Fibroblast of pulmonary artery (primary cell): ENCODE measurements at regions not wholly inside any gene's neighbourhood (a gene's known extent, or its start where the extent isn't known, plus 50 kb on each side); places are given as distances from the start of the nearest gene placed in this dataset.

Experiments used
- DNase-seq: peaks from one replicate; pipeline ENCODE4 v3.0.0-alpha.2; 2010; ENCODE audit warnings: low read depth
- H3K4me3 ChIP-seq: replicated peaks from 2 replicates; pipeline ENCODE4 v1.5.1; 2011; ENCODE audit warnings: low read depth, mild to moderate bottlenecking, control low read depth, low read length, moderate library complexity
- CTCF ChIP-seq: IDR thresholded peaks from 2 replicates; pipeline ENCODE4 v1.5.1; 2011; ENCODE audit warnings: mild to moderate bottlenecking, control low read depth, low read length, inconsistent platforms; ENCODE audit errors: missing control alignments

- TF ChIP-seq CTCF, result no peak
- no peak for DNase-seq
- H3K4me3 ChIP-seq, result no peak overlapping the region
Measured at GRCh38 chr2:59988341-59988740, 565.1 kb downstream of the BCL11A start.

- DNase-seq, result no peak
- TF ChIP-seq CTCF, result no peak
- H3K4me3 ChIP-seq, result no peak overlapping the region
Measured at GRCh38 chr2:59986511-59986910, 566.9 kb downstream of the BCL11A start.

- no peak overlapping the region for H3K4me3 ChIP-seq
- DNase-seq, result no peak
- no peak for TF ChIP-seq CTCF
Measured at GRCh38 chr2:59985923-59986322, 567.5 kb downstream of the BCL11A start.

- no peak for DNase-seq
- H3K4me3 ChIP-seq, result no peak overlapping the region
- TF ChIP-seq CTCF, result no peak
Measured at GRCh38 chr2:59974051-59974766, 579.2 kb downstream of the BCL11A start.

- no peak overlapping the region for H3K4me3 ChIP-seq
- no peak for TF ChIP-seq CTCF
- no peak for DNase-seq
Measured at GRCh38 chr2:59969161-59969560, 584.3 kb downstream of the BCL11A start.

GRCh38 chr2:59968441-59968840, 585.0 kb downstream of the BCL11A start:
- no peak for TF ChIP-seq CTCF
- no peak overlapping the region for H3K4me3 ChIP-seq
- no peak for DNase-seq

- H3K4me3 ChIP-seq, result no peak overlapping the region
- no peak for DNase-seq
- no peak for TF ChIP-seq CTCF
Measured at GRCh38 chr2:59967691-59968090, 585.8 kb downstream of the BCL11A start.
